ENCODE measurements at regions not wholly inside any gene's neighbourhood (a gene's known extent, or its start where the extent isn't known, plus 50 kb on each side); places are given as distances from the start of the nearest gene placed in this dataset.

DNA sequence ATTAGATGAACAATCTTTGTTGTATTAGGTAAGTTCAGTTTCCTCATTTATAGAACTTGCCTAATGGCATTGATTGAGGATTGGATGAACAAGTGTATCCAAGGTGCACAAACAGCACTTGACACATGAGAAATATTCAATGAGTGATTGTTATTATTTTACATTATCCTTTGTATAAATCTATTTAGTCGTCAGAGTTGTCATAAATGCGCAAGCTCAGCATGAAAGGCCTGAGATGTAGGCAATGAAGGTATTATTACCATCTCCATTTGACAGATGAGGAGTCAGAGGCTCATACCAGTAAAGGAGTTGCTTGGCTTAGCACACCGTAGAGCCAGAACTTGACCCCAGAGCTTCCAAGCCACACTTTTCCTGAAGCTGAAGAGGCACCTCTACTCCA, 291.4 kb downstream of the C1D start:
- TF ChIP-seq POLR2A (IDR thresholded peaks at IDR 0.05), result no peak
- TF ChIP-seq, protein P1, sequence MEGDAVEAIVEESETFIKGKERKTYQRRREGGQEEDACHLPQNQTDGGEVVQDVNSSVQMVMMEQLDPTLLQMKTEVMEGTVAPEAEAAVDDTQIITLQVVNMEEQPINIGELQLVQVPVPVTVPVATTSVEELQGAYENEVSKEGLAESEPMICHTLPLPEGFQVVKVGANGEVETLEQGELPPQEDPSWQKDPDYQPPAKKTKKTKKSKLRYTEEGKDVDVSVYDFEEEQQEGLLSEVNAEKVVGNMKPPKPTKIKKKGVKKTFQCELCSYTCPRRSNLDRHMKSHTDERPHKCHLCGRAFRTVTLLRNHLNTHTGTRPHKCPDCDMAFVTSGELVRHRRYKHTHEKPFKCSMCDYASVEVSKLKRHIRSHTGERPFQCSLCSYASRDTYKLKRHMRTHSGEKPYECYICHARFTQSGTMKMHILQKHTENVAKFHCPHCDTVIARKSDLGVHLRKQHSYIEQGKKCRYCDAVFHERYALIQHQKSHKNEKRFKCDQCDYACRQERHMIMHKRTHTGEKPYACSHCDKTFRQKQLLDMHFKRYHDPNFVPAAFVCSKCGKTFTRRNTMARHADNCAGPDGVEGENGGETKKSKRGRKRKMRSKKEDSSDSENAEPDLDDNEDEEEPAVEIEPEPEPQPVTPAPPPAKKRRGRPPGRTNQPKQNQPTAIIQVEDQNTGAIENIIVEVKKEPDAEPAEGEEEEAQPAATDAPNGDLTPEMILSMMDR (IDR thresholded peaks at IDR 0.05), result no peak

DNA sequence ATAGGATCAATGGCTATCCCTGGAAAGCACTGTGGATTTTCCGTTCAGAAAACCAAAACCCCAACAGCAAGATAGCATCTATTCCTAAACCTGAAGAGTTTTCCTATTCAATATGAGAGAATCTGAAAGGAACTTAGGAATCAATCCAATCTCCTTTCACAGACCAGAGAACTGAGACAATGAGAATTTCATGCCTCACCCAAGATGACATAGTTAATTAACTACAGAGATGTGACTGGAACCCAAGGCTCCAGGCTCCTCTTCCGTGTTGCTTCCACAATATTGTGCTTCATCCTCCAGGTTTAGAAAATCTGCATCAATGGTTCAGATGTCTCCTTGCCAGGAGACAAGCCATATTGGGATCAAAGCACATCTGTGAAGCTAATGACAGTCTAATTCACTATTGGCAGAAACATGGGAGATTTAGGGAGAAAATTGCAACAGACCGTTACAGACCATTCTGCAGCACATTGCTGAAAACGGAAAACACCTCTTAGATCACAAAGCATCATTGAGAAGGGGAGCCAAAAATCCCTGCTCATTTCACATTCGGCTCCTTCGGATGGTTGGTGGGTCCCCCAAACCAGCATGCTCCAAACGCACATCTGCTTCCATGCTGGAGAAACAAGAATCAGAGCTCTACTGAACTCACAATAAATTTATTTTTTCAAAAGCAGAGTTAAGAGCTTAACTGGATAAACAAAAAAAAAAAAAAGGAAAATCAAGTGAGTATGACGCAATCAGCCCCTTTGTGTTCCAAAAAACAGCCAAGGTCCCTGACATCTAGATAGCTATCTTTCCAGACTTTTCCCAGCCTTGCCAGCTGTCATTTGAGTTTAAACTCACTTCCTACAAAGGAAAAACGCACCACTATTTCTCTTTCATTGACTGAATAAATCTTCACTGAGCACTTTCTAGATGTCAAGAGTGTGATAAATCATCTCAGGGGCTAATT, 290.3 kb downstream of the C1D start:
- intact Hi-C loops (cut with DNase I), result no loop called here
- H3K27me3 ChIP-seq, result no peaks in the 10 kb centered on the region
- no peaks in the 10 kb centered on the region for H3K9me3 ChIP-seq
- peaks cover 16% of the 10 kb centered on the region for H3K4me1 ChIP-seq
- peak; percentile 70 for ATAC-seq
- H3K4me3 ChIP-seq, result no peak overlapping the region
- DNase-seq, result peak; percentile 28 to 73 (median 50)
- no peaks in the 10 kb centered on the region for H3K36me3 ChIP-seq (replicated peaks in 1 of 2; ENCODE audit: insufficient read depth in 1 of 2, low read depth in 2 of 2)
- TF ChIP-seq POLR2A (IDR thresholded peaks at IDR 0.05), result no peak
- no peak overlapping the region for H3K27ac ChIP-seq
- WGBS, 2 donors, result 65 to 67% methylated on average over 9 of the region's 9 CpGs

More for the DNA sequence above, 291.4 kb downstream of the C1D start:
- intact Hi-C loops (cut with DNase I), result no loop called here
- no peaks in the 10 kb centered on the region for H3K27me3 ChIP-seq
- DNase-seq (no peak), ATAC-seq (no peak)
- peaks cover 16% of the 10 kb centered on the region for H3K4me1 ChIP-seq
- 90 to 95% methylated on average over 3 of the region's 3 CpGs for WGBS, 2 donors
- H3K36me3 ChIP-seq (replicated peaks in 1 of 2; ENCODE audit: insufficient read depth in 1 of 2, low read depth in 2 of 2), result no peaks in the 10 kb centered on the region
- H3K4me3 ChIP-seq, result no peak overlapping the region
- H3K9me3 ChIP-seq, result no peaks in the 10 kb centered on the region
- H3K27ac ChIP-seq, result no peak overlapping the region

DNA sequence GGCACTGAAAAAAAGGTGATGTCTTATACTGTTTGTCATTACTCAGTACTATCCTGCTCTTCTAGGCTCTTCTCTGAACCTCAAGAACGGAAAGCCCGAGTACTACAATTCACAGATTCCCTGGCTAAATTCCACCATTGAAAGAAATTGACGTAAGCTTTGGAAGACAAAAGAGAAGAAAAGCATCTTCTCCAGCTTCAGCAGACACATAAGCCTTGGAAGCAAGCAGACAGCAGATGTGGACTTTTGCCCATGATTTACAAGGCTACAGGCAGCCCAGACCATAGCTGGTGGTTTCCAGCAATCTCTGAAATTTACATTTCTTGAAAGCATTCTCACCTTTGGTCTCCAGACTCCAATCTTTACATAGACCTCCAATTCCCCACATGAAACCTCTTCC, 289.0 kb downstream of the C1D start:
- ATAC-seq (no peak), DNase-seq (no peak)
- TF ChIP-seq POLR2A (IDR thresholded peaks at IDR 0.05), result no peak
- TF ChIP-seq, protein P1 (IDR thresholded peaks at IDR 0.05), result no peak
- peaks cover 16% of the 10 kb centered on the region for H3K4me1 ChIP-seq
- WGBS, 2 donors, result 87 to 97% methylated on average over 3 of the region's 3 CpGs
- no peaks in the 10 kb centered on the region for H3K36me3 ChIP-seq (replicated peaks in 1 of 2; ENCODE audit: insufficient read depth in 1 of 2, low read depth in 2 of 2)
- H3K4me3 ChIP-seq, result no peak overlapping the region
- intact Hi-C loops (cut with DNase I), result no loop called here
- H3K27me3 ChIP-seq, result no peaks in the 10 kb centered on the region
- H3K27ac ChIP-seq, result no peak overlapping the region
- H3K9me3 ChIP-seq, result no peaks in the 10 kb centered on the region

DNA sequence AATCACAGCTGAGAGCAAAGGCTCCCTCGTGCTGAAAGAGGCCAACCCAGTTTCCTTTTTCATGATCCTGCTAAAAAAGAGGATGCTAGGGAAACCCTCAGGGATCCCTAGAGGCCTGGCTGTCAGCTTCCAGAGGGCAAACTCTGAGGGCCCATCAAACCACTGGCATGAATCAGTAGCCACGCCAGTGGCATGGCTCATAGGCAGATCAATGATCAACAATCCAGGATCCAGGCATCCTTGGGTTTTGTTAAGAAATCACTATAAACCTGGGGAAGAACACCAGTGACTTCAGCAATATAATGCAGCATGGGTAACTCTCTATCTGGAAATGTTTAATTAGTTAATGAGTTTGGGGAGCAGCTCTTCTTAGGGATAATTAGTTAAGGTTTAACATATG, 286.5 kb downstream of the C1D start:
- Histone ChIP-seq H3K27ac (no peak overlapping the region), H3K36me3 (replicated peaks in 1 of 2; ENCODE audit: insufficient read depth in 1 of 2, low read depth in 2 of 2) (no peaks in the 10 kb centered on the region), H3K4me3 (no peak overlapping the region), H3K4me1 (peaks cover 16% of the 10 kb centered on the region), H3K9me3 (no peaks in the 10 kb centered on the region), H3K27me3 (no peaks in the 10 kb centered on the region)
- intact Hi-C loops (cut with DNase I), result no loop called here
- no peak for DNase-seq
- WGBS, 2 donors, result 60 to 93% methylated on average over 2 of the region's 2 CpGs
- no peak for ATAC-seq
- no peak for TF ChIP-seq POLR2A (IDR thresholded peaks at IDR 0.05)
- TF ChIP-seq, protein P1 (IDR thresholded peaks at IDR 0.05), result no peak

DNA sequence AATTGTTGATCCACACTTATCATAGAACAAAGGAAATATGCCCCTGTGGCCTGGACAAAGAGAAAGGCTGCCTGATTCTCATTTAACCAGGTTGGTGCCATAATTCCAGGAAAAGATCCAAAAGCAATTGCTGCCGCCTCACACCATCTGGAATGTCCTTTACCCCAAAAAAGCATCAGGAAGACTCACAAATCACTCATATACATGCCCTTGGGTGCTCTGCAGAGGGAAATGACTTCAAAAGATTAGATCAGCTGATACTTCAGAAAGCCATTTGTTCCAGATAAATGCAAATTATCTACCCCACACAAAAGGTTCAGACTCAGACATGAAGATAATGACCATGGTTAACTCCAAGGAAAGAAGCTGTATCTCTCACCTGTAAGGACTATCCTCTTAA, 285.8 kb downstream of the C1D start:
- Histone ChIP-seq H3K27ac (no peak overlapping the region), H3K4me1 (peaks cover 12% of the 10 kb centered on the region), H3K4me3 (no peak overlapping the region), H3K36me3 (replicated peaks in 1 of 2; ENCODE audit: insufficient read depth in 1 of 2, low read depth in 2 of 2) (no peaks in the 10 kb centered on the region), H3K27me3 (no peaks in the 10 kb centered on the region), H3K9me3 (no peaks in the 10 kb centered on the region)
- DNase-seq (no peak), ATAC-seq (no peak)
- WGBS, 2 donors, result 100% methylated on average over 1 of the region's 1 CpG
- TF ChIP-seq, protein P1 (IDR thresholded peaks at IDR 0.05), result no peak
- TF ChIP-seq POLR2A (IDR thresholded peaks at IDR 0.05), result no peak
- intact Hi-C loops (cut with DNase I), result no loop called here

Data from body of pancreas (tissue), 4 donors.